NCI-H748 (cell line): ENCODE measurements at regions not wholly inside any gene's neighbourhood (a gene's known extent, or its start where the extent isn't known, plus 50 kb on each side); places are given as distances from the start of the nearest gene placed in this dataset.
A peak's percentile ranks its signal among the peaks of the same experiment; 100 is the strongest.
"Not testable (repeated sequence)": the region's sequence is repeated elsewhere in the genome, so short reads cannot be mapped to it uniquely, and the experiment has no call there.

Experiments
- DNase-seq: peaks from one replicate; lab custom pipeline; 2025; ENCODE audit not compliant: unreplicated experiment; lab: John Stamatoyannopoulos, UW

GRCh38 chr6:144932621-144933020 is 647.5 kb downstream of the UTRN start:
- DNase-seq, result no peak

- DNase-seq, result no peak
Measured at GRCh38 chr6:144935181-144935580, 650.0 kb downstream of the UTRN start.

GRCh38 chr6:144935661-144936060 is 650.5 kb downstream of the UTRN start:
- DNase-seq, result no peak

- no peak for DNase-seq
Measured at GRCh38 chr6:144936764-144937163, 651.6 kb downstream of the UTRN start.

GRCh38 chr6:144939921-144940320 is 654.8 kb downstream of the UTRN start:
- no peak for DNase-seq

- DNase-seq, result no peak
Measured at GRCh38 chr6:144944106-144944505, 659.0 kb downstream of the UTRN start.

- no peak for DNase-seq
Measured at GRCh38 chr6:144947398-144947976, 662.4 kb downstream of the UTRN start.

- no peak for DNase-seq
Measured at GRCh38 chr6:144951730-144952437, 666.7 kb downstream of the UTRN start.

- DNase-seq, result no peak
Measured at GRCh38 chr6:144952456-144953240, 667.5 kb downstream of the UTRN start.

- DNase-seq, result no peak
Measured at GRCh38 chr6:144953552-144954240, 668.6 kb downstream of the UTRN start.

GRCh38 chr6:144954241-144954556 is 669.1 kb downstream of the UTRN start:
- DNase-seq, result no peak

- DNase-seq, result no peak
Measured at GRCh38 chr6:144955392-144955791, 670.3 kb downstream of the UTRN start.

- DNase-seq, result no peak
Measured at GRCh38 chr6:144955859-144956258, 670.7 kb downstream of the UTRN start.

GRCh38 chr6:144956697-144957096 is 671.6 kb downstream of the UTRN start:
- not testable (repeated sequence) for DNase-seq

GRCh38 chr6:144957236-144957937 is 672.3 kb downstream of the UTRN start:
- DNase-seq, result no peak

GRCh38 chr6:144969154-144969553 is 684.0 kb downstream of the UTRN start:
- DNase-seq, result no peak

- DNase-seq, result no peak
Measured at GRCh38 chr6:144969602-144970272, 684.6 kb downstream of the UTRN start.

GRCh38 chr6:144977250-144977864 is 692.2 kb downstream of the UTRN start:
- DNase-seq, result peak; percentile 96

- DNase-seq, result no peak
Measured at GRCh38 chr6:144978208-144978607, 693.1 kb downstream of the UTRN start.

GRCh38 chr6:144986271-144986670 is 701.1 kb downstream of the UTRN start:
- DNase-seq, result no peak
